NCI-H187 treated with DMSO at 0.1 percent for 48 hours (cell line): ENCODE measurements at regions not wholly inside any gene's neighbourhood (a gene's known extent, or its start where the extent isn't known, plus 50 kb on each side); places are given as distances from the start of the nearest gene placed in this dataset.
"Not testable (repeated sequence)": the region's sequence is repeated elsewhere in the genome, so short reads cannot be mapped to it uniquely, and the experiment has no call there.

Experiments used
- DNase-seq: peaks from one replicate; lab custom pipeline; 2025; lab: John Stamatoyannopoulos, UW

DNA sequence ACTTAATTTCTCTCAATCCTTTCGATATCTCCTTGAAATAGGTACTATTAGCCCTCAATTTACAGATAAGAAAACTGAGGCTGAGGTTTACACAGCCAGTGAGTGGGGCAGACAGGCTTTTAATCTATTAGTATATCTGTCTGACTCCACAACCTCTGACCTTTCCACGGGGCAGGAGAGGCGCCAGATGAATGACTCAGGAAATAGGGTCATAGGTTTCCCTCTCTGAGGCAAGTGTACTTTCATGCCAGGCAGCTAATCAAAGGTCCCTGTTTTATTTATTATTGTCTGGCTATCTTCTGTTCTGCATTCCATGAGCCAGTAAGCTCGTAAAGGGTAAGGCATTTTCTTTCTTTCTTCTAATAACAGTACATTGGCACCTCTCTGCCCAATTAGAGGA is 79.6 kb upstream of the KLF4 start:
- no peak for DNase-seq

DNA sequence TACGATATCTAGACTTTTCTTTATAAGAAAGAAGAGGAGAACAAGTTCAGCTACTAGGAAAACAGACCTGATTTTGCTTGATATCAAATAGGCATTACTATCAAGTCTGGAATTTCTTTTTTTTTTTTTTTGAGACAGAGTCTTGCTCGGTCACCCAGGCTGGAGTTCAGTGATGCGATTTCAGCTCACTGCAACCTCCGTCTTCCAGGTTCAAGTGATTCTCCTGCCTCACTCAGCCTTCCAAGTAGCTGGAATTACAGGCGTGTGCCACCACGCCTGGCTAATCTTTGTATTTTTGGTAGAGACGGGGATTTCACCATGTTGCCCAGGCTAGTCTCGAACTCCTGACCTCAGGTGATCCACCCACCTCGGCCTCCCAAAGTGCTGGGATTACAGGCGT is 78.8 kb upstream of the KLF4 start:
- DNase-seq: not testable (repeated sequence)

DNA sequence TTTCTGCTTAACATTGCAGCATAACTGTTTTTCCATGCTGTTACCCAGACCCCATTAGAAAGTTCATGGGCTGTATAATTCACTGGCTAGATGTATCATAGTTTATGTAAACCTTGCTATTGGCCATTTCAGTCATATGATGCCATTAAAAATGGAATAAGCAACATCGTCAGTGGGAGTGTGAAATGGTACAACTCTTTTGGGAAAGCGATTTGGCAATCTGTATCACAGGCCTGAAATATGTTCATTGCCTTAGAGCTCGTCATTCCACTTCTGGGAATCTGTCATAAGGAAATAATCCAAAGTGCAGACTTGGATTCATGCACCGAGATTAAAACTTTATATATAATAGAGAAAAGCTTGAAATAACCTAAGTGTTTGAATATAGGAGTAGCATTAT is 77.9 kb upstream of the KLF4 start:
- no peak for DNase-seq

- no peak for DNase-seq
These were observed 77.1 kb upstream of the KLF4 start for GRCh38 chr9:107566611-107567061.

- no peak for DNase-seq
These were observed 73.2 kb upstream of the KLF4 start for GRCh38 chr9:107562798-107563197.

- DNase-seq: no peak
These were observed 70.0 kb upstream of the KLF4 start for GRCh38 chr9:107559494-107560086.

GRCh38 chr9:107557236-107557990 is 67.8 kb upstream of the KLF4 start:
- no peak for DNase-seq

GRCh38 chr9:107554636-107555035 is 65.1 kb upstream of the KLF4 start:
- DNase-seq: no peak

DNA sequence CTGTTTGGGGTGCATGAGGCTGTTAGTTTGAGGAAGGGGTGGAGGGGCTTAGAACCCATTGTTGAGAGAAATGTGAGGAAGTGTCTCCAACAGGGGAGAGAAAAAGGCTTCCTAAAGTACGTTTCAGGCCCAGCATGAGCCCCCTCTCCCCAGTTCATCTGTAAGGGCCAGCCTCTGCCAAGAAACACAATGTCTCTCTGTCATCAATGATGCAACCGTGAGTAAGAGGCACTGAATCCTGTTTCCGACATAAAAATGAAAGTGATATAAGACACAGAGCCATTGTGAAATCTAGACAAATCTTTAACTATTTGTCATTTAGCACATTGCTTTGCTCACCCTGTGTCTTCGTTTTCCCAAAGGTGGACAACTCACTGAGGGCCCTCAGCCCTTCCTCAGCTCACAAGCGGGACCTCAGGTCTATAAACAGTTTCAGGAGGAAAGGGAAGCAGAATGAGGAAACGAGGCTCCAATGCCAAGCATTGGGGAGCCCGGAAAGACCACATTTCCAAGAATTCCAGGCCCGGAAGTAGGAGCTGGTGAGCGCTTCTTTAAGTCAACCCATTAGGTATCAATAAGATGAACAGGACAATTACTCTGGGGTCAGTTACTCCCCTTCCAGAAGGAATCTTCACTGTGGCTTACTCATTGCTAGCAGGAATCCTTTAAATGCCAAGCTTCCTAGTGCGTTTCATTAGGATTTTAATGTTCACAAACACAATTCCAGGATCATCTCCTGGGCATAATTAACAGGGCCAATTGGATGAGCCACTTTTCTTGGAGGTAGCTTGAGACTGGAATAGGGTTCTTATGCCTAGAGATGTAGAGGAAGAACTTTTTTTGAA is 59.0 kb upstream of the KLF4 start:
- DNase-seq: no peak

DNA sequence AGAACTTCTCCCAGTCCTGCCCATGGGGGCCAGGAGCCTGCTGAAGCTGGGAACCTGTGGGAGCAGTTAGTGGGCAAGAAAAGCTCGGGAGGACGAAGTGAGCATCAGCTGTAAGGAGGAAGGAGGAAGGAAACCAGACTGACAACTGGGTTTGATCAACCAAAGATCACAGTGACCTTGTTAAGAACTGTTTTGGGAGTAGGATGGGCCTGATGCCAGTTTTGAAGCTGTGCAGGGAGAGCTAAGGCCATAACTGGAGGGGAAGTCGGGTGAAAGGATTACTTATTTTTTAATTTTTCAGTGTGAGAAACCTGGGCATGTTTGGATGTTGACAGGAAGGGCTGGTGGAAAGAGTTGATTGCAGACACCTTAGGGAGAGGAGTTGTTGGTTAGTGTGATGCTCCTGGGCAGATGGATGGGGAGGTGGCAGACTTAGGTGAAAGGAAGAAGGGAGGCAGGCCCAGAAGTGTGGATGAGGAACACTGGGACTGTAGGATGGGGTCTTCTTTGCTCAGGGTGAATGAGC is 58.3 kb upstream of the KLF4 start:
- no peak for DNase-seq

- DNase-seq: no peak
These were observed 57.7 kb upstream of the KLF4 start for GRCh38 chr9:107547303-107547702.

DNA sequence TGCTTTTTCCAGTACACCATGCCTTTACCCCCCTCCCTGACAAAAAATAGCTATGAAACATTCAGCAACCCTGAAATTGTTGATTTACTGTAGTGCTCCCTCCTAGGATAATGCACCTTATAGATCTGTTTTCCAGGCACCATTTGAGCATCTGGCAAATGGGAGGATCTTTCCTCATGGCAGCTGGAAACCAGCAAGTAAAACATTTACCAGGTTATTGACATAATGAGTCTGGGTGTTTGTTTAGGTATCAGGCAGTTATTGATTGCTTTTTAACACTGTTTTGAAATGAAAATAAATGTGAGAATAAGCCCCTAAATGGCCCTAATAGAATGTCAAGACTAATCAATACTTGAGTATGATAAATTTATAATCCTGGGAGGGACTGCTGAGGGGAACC is 57.3 kb upstream of the KLF4 start:
- DNase-seq: no peak

- no peak for DNase-seq
These were observed 55.5 kb upstream of the KLF4 start for GRCh38 chr9:107545036-107545435.

- DNase-seq: no peak
These were observed 53.0 kb upstream of the KLF4 start for GRCh38 chr9:107542411-107543157.

DNA sequence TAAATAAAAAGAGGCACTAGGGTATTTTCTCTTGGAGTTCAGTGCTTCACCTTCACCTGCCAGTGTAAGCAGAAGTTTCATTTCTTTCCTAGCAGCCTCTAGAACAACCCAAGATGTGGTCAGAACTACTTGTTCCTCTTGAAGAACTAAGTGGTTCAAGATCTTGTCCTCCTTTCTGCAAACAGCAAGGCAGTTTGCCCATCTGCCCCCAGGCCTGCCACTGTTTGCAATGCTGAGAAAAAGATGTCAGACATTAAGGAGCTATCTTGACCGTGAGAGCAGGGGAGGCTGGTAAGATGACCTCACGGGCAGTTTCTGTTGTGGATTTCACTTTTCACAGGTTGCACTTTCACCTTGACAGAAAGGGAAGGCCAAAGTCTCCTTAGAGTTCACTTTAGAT is 52.0 kb upstream of the KLF4 start:
- no peak for DNase-seq

DNA sequence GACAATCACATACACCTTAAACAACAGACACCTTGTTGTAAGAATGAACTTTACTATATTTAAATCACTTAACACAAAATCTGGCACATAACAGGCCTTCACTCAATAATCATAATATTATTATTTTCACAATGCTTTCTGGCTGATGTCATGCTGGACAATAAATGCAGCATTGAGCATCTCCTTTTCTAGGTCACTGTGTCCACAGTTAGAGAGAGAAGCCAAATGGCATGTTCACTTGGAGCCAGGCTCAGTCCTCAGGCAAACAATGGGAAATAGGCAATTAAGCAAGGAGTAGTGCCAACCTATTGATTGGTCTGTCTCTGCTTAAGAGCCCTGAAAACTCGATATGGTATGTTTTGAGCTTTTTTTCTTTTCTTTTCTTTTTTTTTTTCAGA is 50.6 kb upstream of the KLF4 start:
- no peak for DNase-seq

- DNase-seq: no peak
These were observed 50.0 kb upstream of the KLF4 start for GRCh38 chr9:107539427-107540163.
